ENCODE measurements at regions not wholly inside any gene's neighbourhood (a gene's known extent, or its start where the extent isn't known, plus 50 kb on each side); places are given as distances from the start of the nearest gene placed in this dataset.

DNA sequence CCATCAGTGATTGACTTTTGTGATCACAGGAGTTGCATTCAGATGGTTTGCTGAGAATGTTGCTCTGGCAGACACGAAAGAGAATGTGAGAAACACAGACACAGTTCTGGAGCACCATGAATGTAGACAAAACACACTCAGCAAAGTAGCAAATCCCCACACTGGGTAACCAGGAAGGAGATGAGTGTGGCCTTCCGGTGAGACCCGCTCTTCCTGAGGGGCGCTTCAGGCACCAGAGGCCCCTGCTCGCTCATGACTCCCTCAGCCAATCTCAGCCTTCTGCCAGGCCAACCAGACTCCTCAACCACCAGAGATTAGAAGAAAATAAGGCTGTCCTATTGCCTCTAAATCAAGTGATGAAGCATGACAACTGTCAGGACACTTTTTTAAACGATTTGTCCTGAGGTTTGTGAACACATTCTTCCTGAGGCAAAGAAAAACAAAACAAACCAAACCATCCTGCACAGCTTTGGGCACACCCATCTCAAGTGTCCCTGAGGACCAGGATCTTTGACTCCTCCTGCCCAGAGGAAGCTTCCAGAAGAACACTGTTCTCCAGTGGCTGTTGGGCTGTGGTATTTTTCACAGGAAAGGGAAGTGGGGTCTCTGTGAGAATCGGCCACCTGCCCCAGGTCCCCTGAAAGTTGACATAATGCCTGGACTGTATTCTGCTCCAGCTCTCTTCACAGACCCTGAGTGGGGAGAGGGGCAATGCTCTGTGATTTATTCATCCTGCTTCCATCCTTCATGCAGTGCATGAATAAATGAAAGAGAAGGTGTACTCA is 152.8 kb downstream of the BCL11A start:
- no peak for DNase-seq

DNA sequence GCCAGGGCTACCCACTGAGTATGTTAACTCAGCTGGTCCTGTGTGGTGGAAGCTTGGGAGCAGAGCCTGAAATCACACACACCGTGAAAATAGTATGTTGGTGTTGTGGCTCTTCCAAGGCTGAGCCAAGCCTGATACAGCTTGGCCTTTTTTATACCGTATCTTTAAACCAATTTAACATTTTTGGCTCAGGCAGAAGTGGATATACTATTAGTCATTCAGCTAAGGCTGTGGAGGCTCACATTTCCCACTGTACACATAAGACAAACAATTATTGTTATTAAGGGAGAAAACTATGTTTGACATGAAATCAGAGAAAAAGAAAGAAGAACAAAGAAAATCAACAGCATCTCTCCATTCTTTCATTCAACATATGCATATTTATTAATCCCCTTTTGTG is 159.0 kb downstream of the BCL11A start:
- DNase-seq = no peak

DNA sequence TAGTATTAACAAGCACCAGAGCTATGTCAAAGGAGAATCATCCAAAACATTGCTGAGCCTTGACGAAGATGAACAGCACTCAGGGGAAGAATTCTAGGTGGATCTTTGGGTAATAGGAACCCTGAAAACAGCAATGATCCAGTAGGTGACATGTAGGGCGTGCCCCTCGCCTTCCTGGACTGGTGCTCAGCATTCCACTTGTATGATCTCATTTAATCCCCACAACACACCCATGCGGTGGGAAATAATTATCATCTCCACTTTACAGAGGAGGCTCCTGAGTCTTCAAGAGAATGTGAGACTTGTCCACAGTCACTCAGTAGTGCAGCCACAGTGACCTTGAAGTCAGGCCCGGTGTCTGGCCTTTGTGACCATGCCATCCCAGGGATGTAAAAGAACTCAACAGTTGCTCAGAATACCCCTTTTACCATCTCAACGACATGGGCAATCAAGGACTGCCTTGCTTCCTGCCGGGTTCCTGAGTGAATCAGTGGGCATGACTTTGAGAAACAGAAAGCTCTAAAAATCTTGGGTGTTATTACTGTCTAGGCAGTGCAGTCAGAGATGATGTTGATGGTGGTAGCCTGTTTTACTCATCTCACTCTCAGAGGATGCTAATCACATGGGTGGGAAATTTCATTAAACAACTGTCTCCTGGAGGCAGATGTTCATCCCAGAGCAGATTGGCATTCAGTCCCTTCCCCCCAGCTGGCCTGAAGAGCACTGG is 161.6 kb downstream of the BCL11A start:
- no peak for DNase-seq

DNA sequence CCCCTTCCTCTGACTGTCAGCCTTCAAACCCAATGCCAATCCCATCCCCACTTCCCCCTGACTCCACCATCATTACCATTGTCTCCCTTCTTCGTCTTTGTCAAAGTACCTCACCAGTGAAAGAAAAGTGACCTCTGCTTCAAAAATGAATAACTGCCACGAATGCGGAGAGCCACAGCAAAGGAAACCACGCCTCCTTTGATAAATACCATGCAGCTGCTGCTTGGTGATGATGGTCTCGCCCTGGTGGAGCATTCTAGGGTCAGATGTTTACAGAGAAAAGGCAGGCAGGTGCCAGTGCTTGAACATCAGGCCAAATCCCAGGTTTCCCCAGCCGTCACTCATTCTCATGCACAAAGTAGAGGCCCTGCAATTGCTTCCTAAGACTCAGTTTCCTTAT is 162.2 kb downstream of the BCL11A start:
- no peak for DNase-seq

DNA sequence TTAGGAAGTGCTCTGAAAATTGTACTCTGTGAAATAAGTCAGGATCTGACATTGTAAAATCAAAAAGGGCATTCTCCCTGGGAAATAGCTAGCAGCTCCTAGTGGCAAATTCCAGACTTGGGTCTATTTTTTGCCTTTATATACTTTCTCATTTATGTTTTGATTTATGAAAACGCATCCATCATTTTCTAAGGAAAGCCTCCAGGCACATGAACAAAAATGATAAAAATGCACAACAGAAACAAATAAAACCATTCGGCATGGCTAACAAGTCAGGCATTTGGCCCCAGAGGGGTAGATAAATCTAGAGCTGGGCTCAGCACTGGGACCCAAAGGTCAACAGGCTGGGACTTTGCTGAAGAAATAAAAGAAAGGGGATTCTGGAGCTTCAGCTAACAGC is 167.0 kb downstream of the BCL11A start:
- no peak for DNase-seq

DNA sequence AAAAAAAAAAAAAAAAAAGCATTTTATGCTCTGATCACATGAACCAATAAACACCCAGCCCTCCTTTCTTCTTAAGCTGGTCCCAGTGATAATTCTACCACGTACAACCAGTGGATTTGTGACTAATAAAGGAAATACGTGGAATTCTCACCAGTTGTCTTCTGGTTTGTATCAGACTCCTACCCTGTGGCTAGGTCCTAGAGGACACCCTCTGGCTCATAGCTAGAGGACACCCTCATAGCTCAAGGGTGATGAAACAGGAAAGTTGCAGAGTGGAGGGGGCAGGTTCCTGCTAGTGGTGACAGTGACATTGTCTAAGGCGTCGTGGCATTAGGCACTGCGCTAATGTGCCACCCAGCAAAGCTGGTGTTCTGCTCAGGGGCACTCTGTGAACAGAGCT is 167.8 kb downstream of the BCL11A start:
- DNase-seq = no peak

DNA sequence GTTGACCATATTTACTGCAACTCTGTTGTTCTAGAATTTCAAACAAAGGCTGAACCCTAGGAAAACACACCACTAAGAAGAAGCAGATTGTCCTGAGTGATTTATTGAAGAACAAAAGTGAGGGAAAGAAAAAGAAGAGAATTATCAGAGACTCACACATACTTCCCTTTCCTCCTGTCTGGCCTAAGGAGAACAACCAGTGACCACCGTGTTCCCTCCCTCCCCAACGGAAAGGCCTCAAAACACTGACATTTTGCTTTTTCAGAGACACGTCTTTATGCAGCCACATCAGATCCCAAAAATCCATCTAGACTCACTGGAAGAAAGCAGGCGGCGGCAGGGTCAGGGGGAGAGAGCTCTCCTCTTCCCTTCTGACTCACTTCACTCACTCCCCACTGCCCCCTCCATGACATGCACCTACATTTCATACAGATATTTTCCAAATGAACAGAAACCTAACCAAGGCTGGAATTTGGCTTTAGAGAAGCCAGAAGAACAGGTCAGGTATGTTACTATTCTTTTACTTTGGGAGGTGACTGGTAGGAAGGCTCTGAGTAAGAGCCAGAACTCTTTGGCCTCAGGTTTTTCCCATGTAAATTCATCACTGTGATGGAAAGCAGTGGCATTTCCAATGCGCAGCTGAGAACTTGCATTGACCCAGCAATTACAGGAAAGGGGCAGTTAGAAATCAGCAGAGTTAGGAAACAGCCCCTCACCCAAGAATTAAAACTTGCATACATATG is 169.9 kb downstream of the BCL11A start:
- DNase-seq = no peak

DNA sequence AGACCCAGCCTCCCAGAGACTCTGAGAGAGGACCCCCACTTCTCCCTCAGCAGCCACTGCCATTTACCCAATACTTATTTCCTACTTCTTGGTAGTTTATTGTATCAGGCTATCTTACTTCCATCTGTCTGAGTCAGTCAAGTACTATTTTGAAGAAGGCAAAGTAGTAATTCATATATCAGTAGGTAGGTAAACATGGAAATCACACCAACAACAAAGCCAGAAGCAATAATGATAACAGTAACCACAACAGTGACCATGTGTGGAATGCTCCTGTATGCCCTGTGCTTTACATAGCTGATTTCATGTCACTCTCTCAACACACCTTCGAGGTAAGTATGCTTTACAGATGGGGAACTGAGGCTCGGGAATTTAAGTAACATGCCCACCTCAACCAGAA is 173.0 kb downstream of the BCL11A start:
- DNase-seq = no peak

DNA sequence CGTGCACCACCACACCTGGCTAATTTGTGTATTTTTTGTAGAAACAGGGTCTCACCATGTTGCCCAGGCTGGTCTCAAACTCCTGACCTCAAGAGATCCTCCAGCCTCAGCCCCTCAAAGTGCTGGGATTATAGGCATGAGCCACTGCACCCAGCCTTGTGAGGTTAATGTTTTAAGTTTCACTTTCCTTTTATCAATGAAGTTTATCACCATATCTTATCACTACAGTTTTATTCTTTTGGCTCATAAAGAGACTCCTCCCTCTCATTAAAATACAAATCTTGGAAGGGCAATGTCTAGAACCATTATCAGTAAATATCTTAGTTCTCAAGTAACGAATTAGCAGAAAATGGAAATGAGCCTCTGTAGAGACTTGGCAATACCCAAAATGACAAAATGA is 173.8 kb downstream of the BCL11A start:
- no peak for DNase-seq

DNA sequence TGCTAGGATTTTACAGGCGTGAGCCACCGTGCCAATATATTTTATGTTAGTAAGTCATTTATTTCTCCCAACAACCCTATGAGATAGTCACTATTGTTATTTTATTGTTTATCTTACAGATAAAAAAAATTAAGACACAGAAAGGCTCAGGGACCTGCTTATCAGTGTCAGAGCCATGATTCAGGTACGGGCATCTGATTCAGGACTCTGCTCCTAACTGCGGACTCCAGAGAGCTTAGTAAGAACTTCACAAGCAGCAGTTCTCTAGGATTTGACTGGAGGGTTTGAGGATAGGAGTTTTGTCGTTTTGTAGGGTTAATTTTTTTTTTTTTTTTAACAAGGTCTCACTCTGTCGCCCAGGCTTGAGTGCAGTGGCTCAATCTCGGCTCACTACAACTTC is 174.2 kb downstream of the BCL11A start:
- DNase-seq = no peak

DNA sequence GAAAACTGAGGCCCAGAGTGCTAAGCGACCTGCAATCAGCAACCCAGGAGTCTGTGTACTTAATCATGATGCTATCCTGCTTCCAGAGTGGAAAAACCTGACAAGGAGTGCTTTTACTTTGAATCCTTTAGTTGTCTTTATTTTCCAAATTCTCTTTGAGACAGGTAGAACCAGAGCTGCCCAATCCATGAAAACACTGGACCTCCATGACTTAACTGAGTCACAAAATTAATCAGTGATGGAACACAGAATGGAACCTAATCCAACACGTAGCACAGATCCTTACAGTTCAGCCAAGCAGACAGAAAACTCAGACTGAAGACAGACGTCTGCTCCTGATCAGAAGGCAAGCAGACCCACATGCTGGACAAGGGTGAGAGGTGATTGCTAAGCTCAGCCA is 175.6 kb downstream of the BCL11A start:
- DNase-seq = no peak

DNA sequence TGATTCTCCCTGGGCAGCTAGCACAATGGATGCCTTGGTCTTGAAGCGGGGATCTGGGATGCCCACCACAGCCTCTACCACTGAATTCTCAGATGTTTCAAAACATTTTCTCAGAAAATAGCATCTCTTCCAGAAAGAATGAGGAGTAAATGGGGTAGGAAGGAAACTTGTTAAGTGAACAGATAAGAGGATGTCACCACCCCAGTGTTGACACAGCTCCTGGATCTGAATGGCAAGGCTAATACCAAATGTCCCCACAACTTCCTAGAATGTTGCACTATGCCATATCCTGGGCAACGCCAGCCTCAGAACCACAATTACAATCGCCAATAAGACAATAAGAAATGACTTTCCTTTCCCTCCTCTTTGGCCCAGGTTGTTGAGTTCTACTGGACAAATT is 177.2 kb downstream of the BCL11A start:
- DNase-seq = no peak

DNA sequence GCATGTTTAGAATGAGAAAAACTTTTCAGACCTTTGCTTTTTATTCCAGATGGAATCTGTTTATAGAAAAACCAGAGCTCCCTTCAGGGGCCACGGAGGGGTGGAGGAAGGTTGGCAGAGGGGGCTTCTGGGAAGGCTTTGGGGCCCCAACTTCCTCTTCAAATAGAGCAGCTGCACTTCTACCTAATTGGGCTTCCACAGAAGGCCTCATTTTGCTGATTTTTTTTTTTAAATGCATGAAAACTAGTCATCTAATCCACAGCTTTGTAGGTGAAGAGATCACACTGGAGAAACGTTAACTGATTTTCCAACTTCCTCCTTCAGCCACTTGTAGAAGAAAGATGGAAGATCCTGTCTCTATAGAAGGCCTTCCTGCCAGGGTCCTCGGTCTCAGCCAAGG is 181.8 kb downstream of the BCL11A start:
- no peak for DNase-seq

DNA sequence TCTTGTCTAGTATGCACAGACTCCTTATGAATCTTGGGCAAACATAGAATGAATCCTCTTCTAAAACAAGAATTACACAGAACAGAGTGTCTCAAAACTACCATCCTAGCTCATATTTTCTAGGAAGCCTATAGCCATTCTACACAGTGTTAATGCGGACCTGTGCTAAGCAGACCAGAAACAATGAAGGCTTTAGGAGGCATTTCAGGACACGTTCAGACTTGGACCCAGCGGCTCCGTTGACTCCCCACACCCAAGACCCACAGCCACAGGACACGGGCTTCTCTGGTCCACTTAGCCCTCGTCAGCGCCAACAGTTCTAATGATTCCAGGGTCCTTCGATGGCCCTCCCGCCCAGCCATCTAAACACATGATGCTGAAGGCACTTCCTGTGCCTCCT is 182.2 kb downstream of the BCL11A start:
- no peak for DNase-seq

DNA sequence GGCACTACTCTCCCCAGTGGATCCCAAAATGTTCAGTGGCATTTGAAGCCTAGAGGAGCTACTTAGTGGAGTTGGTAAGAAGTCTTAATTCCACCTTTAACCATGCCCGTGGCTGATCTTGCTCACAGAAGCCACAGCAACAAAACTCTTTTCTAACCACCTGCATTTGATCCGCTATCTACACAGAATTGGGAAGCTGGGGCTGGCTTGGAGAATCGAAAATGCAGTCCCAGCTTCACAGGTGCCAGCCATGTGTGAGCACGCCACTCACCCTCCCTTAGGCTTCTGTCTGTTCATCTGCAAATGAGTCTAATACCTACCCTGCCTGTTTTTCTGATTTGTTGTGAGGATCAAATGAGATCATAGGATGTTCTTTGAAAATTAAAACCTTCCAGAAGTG is 182.6 kb downstream of the BCL11A start:
- DNase-seq = no peak

DNA sequence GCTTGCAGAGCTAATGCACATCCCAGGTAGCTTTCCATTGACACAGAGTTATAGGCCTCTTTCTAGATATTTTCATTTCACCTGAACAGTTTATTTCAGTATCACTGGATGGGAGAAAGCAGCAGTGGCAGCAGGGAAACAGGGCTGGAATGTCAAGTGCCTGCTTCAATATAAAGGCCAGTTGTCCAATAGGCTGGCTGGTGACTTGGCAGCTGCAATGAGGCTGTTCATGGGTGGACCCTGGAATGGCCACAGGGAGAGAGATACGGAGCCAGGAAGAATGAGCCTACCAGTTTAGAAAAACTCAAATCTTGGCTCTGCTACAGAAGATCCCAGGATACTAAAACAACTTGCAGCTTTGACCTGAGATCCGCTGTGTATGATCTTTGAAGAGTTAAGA is 185.0 kb downstream of the BCL11A start:
- no peak for DNase-seq

DNA sequence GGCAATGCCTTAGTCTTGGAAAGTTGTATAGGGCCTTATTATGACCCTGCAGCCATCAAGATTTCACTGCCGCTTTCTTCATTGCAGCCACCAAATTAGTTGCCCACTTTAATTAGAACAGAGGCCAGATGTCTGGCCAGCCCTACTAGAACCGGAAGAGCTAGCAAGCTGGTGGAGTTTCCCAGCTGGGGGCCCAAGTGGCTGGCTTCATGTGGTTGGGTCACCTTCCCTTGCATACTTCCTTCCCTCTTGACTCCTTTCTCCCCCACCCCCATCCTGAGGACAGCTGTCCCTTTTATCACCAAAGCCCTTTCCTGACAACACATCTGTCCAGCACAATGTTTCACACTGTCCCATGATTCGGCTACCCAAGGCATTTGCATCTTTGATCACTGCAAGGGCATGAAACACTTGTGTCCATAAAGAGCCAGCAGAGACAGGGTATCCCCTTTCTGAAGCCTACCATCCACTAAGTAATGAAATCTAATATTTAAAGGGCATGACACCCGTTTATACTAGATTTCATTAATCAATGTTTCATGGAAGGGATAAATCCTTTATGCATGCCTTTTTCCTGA is 187.2 kb downstream of the BCL11A start:
- no peak for DNase-seq

DNA sequence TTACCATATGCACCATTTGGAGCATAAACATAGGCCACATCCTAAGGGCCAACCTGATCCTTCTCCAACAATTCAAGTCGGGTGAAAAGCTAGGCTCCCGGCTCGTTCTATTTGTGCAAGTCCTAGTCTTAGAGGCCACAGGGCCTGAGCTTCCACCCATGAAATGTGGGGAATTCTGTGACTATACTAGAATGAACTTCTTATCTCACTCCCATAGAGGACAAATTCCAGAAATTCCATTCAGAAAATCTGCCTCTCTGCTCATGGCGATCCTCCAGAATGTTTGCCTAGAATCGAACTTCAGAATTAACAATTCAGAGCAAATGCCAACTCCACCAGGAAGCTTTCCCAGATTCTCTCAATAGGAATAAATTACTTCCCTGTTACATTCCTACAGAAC is 187.9 kb downstream of the BCL11A start:
- DNase-seq = no peak

DNA sequence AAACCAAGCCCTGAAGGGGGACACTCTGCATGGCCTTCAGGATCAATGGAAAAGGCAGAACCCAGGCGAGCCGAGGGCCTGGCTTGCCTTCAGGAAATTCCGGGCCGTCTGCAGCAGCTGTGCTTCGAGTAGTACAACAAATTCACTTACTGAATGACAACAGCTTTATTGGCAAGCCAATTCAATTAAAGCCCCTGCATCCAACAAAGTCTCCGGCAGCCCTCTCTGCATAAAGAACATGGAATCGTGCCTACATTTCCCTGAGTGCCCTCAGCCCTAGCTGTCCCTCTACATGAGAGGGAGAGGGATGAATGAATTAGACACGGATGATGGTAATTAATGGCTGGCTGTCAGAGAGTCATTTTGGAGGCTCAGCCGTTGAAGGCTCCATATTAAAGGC is 189.0 kb downstream of the BCL11A start:
- DNase-seq = no peak

DNA sequence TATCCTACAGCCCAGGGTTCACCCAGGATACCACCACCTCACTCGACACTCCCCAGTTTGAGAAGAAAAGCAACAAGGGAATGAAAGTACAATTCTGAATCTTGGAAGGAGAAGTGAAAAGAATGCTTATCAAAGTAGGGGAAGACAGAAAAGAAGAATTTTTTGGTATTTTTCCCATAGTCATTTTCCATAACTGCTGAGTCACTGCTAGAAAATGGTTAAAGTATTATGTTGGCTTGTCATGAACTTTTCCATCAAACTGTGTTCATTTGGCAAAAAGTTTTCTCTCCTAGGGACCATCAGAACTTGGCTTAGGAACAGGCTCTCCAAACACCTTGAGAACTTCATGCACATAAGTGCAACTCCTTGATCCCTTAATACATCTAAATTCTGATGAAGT is 192.0 kb downstream of the BCL11A start:
- DNase-seq = no peak

DNA sequence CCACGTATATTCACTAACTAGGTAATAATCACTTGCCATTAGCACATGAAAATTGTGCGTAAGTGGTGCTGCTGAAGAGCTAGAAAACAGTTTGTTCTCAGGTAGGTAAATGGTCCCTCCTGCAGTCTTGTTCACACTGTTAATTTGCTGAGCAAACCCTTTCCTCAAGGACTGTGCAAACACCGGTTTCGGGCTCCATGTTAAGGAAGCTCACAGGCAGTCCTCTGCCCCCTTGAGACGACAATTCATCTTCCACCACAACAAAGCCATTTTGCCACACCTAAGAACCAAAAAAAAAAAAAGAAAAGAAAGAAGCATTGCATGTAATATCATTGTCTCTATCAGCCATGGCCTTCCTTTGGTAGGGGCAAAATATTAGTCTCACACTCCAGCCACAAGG is 193.9 kb downstream of the BCL11A start:
- no peak for DNase-seq

DNA sequence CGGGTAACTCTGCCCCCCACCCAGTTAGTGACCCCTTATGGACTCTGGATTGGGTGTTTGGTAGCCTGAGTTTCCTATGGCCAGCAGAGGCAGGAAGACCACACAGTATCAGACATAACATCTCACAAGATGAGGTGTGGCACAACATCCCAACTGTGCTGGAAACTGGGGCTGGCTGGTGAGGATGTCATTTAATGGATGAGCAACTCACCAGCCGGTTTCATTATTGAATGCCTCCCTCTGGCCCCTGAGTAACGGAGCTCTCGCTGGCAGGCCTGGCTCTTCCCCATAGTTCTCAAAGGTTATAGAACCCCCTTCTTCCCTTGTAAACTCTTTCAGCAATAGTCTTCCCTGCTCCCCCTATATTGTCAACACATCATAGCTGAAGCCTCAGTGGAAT is 195.0 kb downstream of the BCL11A start:
- no peak for DNase-seq

DNA sequence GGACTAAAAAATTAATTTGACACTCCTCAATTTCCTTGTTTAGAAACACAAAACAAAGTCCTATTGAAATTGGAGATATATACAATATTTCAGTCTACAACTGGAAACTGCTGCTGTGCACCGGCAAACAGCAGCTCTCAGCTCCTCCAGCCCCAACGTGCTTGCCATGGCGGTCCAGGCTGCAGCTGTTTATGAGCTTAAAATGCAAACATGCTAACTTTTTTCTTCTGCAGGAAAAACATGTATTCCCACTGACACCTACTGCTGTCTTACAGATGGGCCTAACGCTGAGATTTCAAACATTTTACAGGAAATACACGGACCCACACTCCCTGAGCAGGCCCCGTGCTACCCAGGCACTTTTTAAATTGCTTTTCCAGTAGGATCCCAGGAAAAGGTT is 195.5 kb downstream of the BCL11A start:
- DNase-seq = no peak

DNA sequence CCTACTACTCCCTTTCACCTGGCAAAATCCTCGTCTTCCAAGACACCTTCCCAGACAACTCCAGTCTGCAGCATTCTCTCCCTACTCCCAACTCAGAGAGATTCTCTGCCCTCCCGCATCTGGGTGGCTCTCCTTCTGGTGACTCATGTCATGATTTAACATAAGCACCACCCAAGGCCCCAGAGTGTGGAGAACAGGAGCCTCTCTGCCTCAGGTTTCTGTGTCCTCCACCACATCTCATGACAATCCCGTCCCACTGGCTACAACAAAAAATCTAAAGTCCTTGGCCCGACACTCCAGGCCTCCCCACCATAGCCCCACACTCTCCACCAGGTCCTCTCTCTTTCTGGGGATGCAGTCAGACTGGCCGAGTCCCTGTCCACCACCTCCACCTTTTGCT is 197.1 kb downstream of the BCL11A start:
- no peak for DNase-seq

Measured in NCI-H146 (cell line).